ENCODE measurements at regions not wholly inside any gene's neighbourhood (a gene's known extent, or its start where the extent isn't known, plus 50 kb on each side); places are given as distances from the start of the nearest gene placed in this dataset.

DNA sequence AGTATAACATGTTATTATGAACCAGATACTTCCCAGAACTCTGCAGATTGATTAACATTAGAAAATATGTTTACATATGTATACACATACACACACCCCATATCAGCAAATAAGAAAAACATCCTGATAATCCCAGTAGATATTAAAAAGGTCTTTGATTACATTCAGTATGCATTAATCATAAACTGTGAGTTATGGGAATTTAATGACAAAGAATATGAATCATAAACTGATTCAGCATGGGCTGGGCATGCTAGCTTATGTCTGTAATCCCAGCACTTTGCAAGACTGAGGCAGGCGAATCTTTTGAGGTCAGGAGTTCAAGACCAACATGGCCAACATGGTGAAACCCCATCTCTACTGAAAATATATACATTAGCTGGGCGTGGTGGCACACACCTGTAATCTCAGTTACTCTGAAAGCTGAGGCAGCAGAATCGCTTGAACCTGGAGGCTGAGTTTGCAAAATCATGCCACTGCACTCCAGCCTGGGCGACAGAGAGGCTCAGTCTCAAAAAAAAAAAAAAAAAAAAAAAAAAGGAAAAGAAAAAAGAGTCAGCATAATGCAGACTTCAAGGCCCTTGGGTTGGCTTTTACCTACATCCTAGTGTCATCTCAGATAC is 581.9 kb upstream of the PRR20A start:
- TF ChIP-seq, protein P1, sequence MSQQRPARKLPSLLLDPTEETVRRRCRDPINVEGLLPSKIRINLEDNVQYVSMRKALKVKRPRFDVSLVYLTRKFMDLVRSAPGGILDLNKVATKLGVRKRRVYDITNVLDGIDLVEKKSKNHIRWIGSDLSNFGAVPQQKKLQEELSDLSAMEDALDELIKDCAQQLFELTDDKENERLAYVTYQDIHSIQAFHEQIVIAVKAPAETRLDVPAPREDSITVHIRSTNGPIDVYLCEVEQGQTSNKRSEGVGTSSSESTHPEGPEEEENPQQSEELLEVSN (IDR thresholded peaks at IDR 0.05): no peak
- TF ChIP-seq CHD2 (IDR thresholded peaks at IDR 0.05; ENCODE audit: low read length) (no peak), MAX (IDR thresholded peaks at IDR 0.05) (no peak), KDM5A (IDR thresholded peaks at IDR 0.05; ENCODE audit: low read length) (no peak), EP300 (IDR thresholded peaks at IDR 0.05; ENCODE audit: borderline replicate concordance in 1 of 2, low read depth in 2 of 2, low read length in 2 of 2) (no peak), TAF7 (optimal IDR thresholded peaks at IDR 0.05; ENCODE audit: borderline replicate concordance, low read depth, low read length) (no peak), SP2 (IDR thresholded peaks at IDR 0.05; ENCODE audit: low read length) (no peak), SIN3A (conservative IDR thresholded peaks at IDR 0.05 in 1 of 2, IDR thresholded peaks at IDR 0.05 in 1 of 2; ENCODE audit: low read depth in 1 of 2, low read length in 2 of 2) (no peak), POLR2A (IDR thresholded peaks at IDR 0.05; ENCODE audit: control extremely low read depth in 1 of 2, low read depth in 2 of 2, low read length in 2 of 2) (no peak)
- TF ChIP-seq, protein P2, sequence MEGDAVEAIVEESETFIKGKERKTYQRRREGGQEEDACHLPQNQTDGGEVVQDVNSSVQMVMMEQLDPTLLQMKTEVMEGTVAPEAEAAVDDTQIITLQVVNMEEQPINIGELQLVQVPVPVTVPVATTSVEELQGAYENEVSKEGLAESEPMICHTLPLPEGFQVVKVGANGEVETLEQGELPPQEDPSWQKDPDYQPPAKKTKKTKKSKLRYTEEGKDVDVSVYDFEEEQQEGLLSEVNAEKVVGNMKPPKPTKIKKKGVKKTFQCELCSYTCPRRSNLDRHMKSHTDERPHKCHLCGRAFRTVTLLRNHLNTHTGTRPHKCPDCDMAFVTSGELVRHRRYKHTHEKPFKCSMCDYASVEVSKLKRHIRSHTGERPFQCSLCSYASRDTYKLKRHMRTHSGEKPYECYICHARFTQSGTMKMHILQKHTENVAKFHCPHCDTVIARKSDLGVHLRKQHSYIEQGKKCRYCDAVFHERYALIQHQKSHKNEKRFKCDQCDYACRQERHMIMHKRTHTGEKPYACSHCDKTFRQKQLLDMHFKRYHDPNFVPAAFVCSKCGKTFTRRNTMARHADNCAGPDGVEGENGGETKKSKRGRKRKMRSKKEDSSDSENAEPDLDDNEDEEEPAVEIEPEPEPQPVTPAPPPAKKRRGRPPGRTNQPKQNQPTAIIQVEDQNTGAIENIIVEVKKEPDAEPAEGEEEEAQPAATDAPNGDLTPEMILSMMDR (IDR thresholded peaks at IDR 0.05; ENCODE audit: control extremely low read depth in 1 of 3, insufficient read depth in 1 of 3, low read depth in 1 of 3, low read length in 3 of 3): no peak

All from H1 (cell line).